B cell (primary cell): ENCODE measurements at regions not wholly inside any gene's neighbourhood (a gene's known extent, or its start where the extent isn't known, plus 50 kb on each side); places are given as distances from the start of the nearest gene placed in this dataset.

Source experiments
- EZH2 ChIP-seq: IDR thresholded peaks from 2 replicates; pipeline ENCODE4 v1.6.1; 2012; ENCODE audit warnings: borderline replicate concordance, low read depth, mild to moderate bottlenecking, moderate library complexity, low read length; ENCODE audit not compliant: insufficient read depth, poor library complexity, severe bottlenecking
- TF ChIP-seq, protein P1 (sequence below): fragments of 200-600 bp; IDR thresholded peaks from one replicate; pipeline ENCODE4 v1.8.0; 2022; ENCODE audit warnings: antibody characterized with exemption, mild to moderate bottlenecking

GRCh38 chr16:7209598-7209997 is 123.0 kb upstream of the RBFOX1 start:
- TF ChIP-seq, protein P1, sequence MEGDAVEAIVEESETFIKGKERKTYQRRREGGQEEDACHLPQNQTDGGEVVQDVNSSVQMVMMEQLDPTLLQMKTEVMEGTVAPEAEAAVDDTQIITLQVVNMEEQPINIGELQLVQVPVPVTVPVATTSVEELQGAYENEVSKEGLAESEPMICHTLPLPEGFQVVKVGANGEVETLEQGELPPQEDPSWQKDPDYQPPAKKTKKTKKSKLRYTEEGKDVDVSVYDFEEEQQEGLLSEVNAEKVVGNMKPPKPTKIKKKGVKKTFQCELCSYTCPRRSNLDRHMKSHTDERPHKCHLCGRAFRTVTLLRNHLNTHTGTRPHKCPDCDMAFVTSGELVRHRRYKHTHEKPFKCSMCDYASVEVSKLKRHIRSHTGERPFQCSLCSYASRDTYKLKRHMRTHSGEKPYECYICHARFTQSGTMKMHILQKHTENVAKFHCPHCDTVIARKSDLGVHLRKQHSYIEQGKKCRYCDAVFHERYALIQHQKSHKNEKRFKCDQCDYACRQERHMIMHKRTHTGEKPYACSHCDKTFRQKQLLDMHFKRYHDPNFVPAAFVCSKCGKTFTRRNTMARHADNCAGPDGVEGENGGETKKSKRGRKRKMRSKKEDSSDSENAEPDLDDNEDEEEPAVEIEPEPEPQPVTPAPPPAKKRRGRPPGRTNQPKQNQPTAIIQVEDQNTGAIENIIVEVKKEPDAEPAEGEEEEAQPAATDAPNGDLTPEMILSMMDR: no peak
- TF ChIP-seq EZH2: no peak
